ENCODE measurements at regions not wholly inside any gene's neighbourhood (a gene's known extent, or its start where the extent isn't known, plus 50 kb on each side); places are given as distances from the start of the nearest gene placed in this dataset.

GRCh38 chr11:56909080-56909479, 79.6 kb upstream of the OR5AK2 start:
- H3K27ac ChIP-seq: no peak overlapping the region
- no peaks in the 10 kb centered on the region for H3K9me3 ChIP-seq
- H3K27me3 ChIP-seq: no peaks in the 10 kb centered on the region
- intact Hi-C loops (cut with DNase I): no loop called here
- H3K36me3 ChIP-seq: no peaks in the 10 kb centered on the region
- no peak for TF ChIP-seq POLR2AphosphoS5 (IDR thresholded peaks at IDR 0.05; ENCODE audit: insufficient read depth in 1 of 2, low read depth in 1 of 2)
- no peak for TF ChIP-seq POLR2A (IDR thresholded peaks at IDR 0.05)
- TF ChIP-seq CTCF (IDR thresholded peaks at IDR 0.05): no peak
- H3K4me1 ChIP-seq: no peaks in the 10 kb centered on the region
- no peak overlapping the region for H3K4me3 ChIP-seq
- no peak for DNase-seq (ENCODE audit: extremely low spot score in 2 of 2)

GRCh38 chr11:56906683-56907148, 82.0 kb upstream of the OR5AK2 start:
- no peaks in the 10 kb centered on the region for H3K9me3 ChIP-seq
- no peaks in the 10 kb centered on the region for H3K36me3 ChIP-seq
- no peak overlapping the region for H3K4me3 ChIP-seq
- no peak for DNase-seq (ENCODE audit: extremely low spot score in 2 of 2)
- H3K27me3 ChIP-seq: no peaks in the 10 kb centered on the region
- intact Hi-C loops (cut with DNase I): no loop called here
- no peak overlapping the region for H3K27ac ChIP-seq
- no peaks in the 10 kb centered on the region for H3K4me1 ChIP-seq
- peak in 1 of 2 donors; percentile 8 for TF ChIP-seq POLR2AphosphoS5 (IDR thresholded peaks at IDR 0.05; ENCODE audit: insufficient read depth in 1 of 2, low read depth in 1 of 2)
- TF ChIP-seq CTCF (IDR thresholded peaks at IDR 0.05): no peak
- TF ChIP-seq POLR2A (IDR thresholded peaks at IDR 0.05): no peak

- DNase-seq (ENCODE audit: extremely low spot score in 2 of 2): no peak
- Histone ChIP-seq H3K9me3 (no peaks in the 10 kb centered on the region), H3K36me3 (no peaks in the 10 kb centered on the region), H3K27ac (no peak overlapping the region), H3K4me1 (no peaks in the 10 kb centered on the region), H3K4me3 (no peak overlapping the region), H3K27me3 (no peaks in the 10 kb centered on the region)
- no peak for TF ChIP-seq CTCF (IDR thresholded peaks at IDR 0.05)
- no peak for TF ChIP-seq POLR2AphosphoS5 (IDR thresholded peaks at IDR 0.05; ENCODE audit: insufficient read depth in 1 of 2, low read depth in 1 of 2)
- TF ChIP-seq POLR2A (IDR thresholded peaks at IDR 0.05): no peak
- intact Hi-C loops (cut with DNase I): no loop called here
These were observed 82.8 kb upstream of the OR5AK2 start for GRCh38 chr11:56905936-56906335.

- H3K4me3 ChIP-seq: no peak overlapping the region
- H3K4me1 ChIP-seq: no peaks in the 10 kb centered on the region
- H3K36me3 ChIP-seq: no peaks in the 10 kb centered on the region
- intact Hi-C loops (cut with DNase I): no loop called here
- DNase-seq (ENCODE audit: extremely low spot score in 2 of 2): no peak
- no peaks in the 10 kb centered on the region for H3K27me3 ChIP-seq
- TF ChIP-seq POLR2AphosphoS5 (IDR thresholded peaks at IDR 0.05; ENCODE audit: insufficient read depth in 1 of 2, low read depth in 1 of 2) (no peak), POLR2A (IDR thresholded peaks at IDR 0.05) (no peak), CTCF (IDR thresholded peaks at IDR 0.05) (no peak)
- H3K9me3 ChIP-seq: no peaks in the 10 kb centered on the region
- H3K27ac ChIP-seq: no peak overlapping the region
These were observed 83.3 kb upstream of the OR5AK2 start for GRCh38 chr11:56905442-56905841.

- Histone ChIP-seq H3K27ac (no peak overlapping the region), H3K36me3 (no peaks in the 10 kb centered on the region), H3K4me3 (no peak overlapping the region), H3K4me1 (no peaks in the 10 kb centered on the region), H3K9me3 (no peaks in the 10 kb centered on the region), H3K27me3 (no peaks in the 10 kb centered on the region)
- TF ChIP-seq CTCF (IDR thresholded peaks at IDR 0.05) (no peak), POLR2AphosphoS5 (IDR thresholded peaks at IDR 0.05; ENCODE audit: insufficient read depth in 1 of 2, low read depth in 1 of 2) (no peak), POLR2A (IDR thresholded peaks at IDR 0.05) (no peak)
- DNase-seq (ENCODE audit: extremely low spot score in 2 of 2): no peak
- intact Hi-C loops (cut with DNase I): no loop called here
These were observed 89.9 kb upstream of the OR5AK2 start for GRCh38 chr11:56898856-56899255.
